Adrenal gland (tissue), 9 donors: ENCODE measurements at regions not wholly inside any gene's neighbourhood (a gene's known extent, or its start where the extent isn't known, plus 50 kb on each side); places are given as distances from the start of the nearest gene placed in this dataset.

Experiments
- DNase-seq, 7 donors: peaks; one replicate each; pipeline ENCODE4 v3.0.0-alpha.2; 2019 to 2020
- H3K27ac ChIP-seq, 5 donors: fragments of 200-600 bp; sonication (generic) in 4 of 5; 1 replicate in 3 of 5; 2 replicates in 2 of 5; pipeline versions ENCODE4 v1.5.1 to v1.8.0; 2016 to 2020; ENCODE audit warnings: mild to moderate bottlenecking in 1 of 5
- H3K27me3 ChIP-seq: fragments of 200-600 bp; 2 replicates; pipeline ENCODE4 v1.8.0; 2021
- H3K36me3 ChIP-seq, 2 donors: fragments of 200-600 bp; replicated peaks in 1 of 2; 1 replicate in 1 of 2; 2 replicates in 1 of 2; pipeline versions ENCODE4 v1.5.1 to v1.8.0; 2018 to 2022
- H3K4me1 ChIP-seq, 2 donors: fragments of 200-600 bp; replicated peaks in 1 of 2; 1 replicate in 1 of 2; 2 replicates in 1 of 2; pipeline versions ENCODE4 v1.5.1 to v1.8.0; 2018 to 2021
- H3K4me3 ChIP-seq, 4 donors: fragments of 200-600 bp; sonication (generic) in 3 of 4; one replicate each; pipeline ENCODE4 v1.5.1; 2016 to 2018
- H3K9me3 ChIP-seq, 3 donors: fragments of 200-600 bp; sonication (generic) in 1 of 3; replicated peaks in 1 of 3; 1 replicate in 2 of 3; 2 replicates in 1 of 3; pipeline versions ENCODE4 v1.5.1 to v1.8.0; 2016 to 2021
- CTCF ChIP-seq, 6 experiments: fragments of 450-650 bp in 4 of 6; fragments of 200-600 bp in 2 of 6; sonication (generic) in 1 of 6; IDR thresholded peaks; 1 replicate in 5 of 6; 2 replicates in 1 of 6; pipeline versions ENCODE4 v1.5.1 to v1.8.0; 2016 to 2021; ENCODE audit warnings: antibody characterized with exemption in 6 of 6, mild to moderate bottlenecking in 2 of 6, moderate library complexity in 1 of 6
- POLR2A ChIP-seq, 2 donors: fragments of 450-650 bp; IDR thresholded peaks; one replicate each; pipeline ENCODE4 v1.6.1; 2017; ENCODE audit warnings: antibody characterized with exemption in 2 of 2, mild to moderate bottlenecking in 2 of 2, moderate library complexity in 1 of 2
- WGBS, 4 donors: extraction: QIAGEN DNeasy Blood & Tissue Kit in 2 of 4; methylation state at CpG; one replicate each; pipeline versions ENCODE4 v1.1.5 to v1.1.7; 2013 to 2017; 5-methylcytosine and 5-hydroxymethylcytosine counted together
- intact Hi-C, 2 donors: fragments of 100-400 bp; cut with DNase I; formaldehyde crosslinking; loops; one replicate each; pipeline versions ENCODE4 v1.14.1 to v1.15.0; 2022 to 2023
- donor health status: healthy with polysubstance abuse.
- donor health status: Bipolar disorder and iron deficiency.
- donor health status: DM: yes; HTN: yes; CAD: no.
- donor health status: DM: no; HTN: no; CAD: no.
- donor health status: DM: no; HTN: no; CAD: no.

GRCh38 chr12:92226961-92227360, 81.3 kb upstream of the BTG1 start:
- intact Hi-C loops, result no loop called here
- WGBS, 4 donors, result 63 to 77% (median 68%) methylated on average over 3 of the region's 3 CpGs
- Histone ChIP-seq H3K4me1 (peaks cover 0 to 6% of the 10 kb centered on the region in 2 donors), H3K4me3 (no peak overlapping the region), H3K36me3 (no peaks in the 10 kb centered on the region), H3K27ac (no peak overlapping the region), H3K9me3 (no peaks in the 10 kb centered on the region), H3K27me3 (no peaks in the 10 kb centered on the region)
- TF ChIP-seq POLR2A (IDR thresholded peaks at IDR 0.05) (no peak), CTCF (IDR thresholded peaks at IDR 0.05) (no peak)
- DNase-seq, result no peak

- no peak for DNase-seq
- Histone ChIP-seq H3K27ac (no peak overlapping the region), H3K36me3 (no peaks in the 10 kb centered on the region), H3K4me3 (no peak overlapping the region), H3K9me3 (no peaks in the 10 kb centered on the region), H3K4me1 (peaks cover 0 to 6% of the 10 kb centered on the region in 2 donors), H3K27me3 (no peaks in the 10 kb centered on the region)
- 50 to 56% (median 54%) methylated on average over 4 of the region's 4 CpGs for WGBS, 4 donors
- intact Hi-C loops, result no loop called here
- TF ChIP-seq CTCF (IDR thresholded peaks at IDR 0.05) (no peak), POLR2A (IDR thresholded peaks at IDR 0.05) (no peak)
Observed at GRCh38 chr12:92226071-92226661, 80.5 kb upstream of the BTG1 start.

DNA sequence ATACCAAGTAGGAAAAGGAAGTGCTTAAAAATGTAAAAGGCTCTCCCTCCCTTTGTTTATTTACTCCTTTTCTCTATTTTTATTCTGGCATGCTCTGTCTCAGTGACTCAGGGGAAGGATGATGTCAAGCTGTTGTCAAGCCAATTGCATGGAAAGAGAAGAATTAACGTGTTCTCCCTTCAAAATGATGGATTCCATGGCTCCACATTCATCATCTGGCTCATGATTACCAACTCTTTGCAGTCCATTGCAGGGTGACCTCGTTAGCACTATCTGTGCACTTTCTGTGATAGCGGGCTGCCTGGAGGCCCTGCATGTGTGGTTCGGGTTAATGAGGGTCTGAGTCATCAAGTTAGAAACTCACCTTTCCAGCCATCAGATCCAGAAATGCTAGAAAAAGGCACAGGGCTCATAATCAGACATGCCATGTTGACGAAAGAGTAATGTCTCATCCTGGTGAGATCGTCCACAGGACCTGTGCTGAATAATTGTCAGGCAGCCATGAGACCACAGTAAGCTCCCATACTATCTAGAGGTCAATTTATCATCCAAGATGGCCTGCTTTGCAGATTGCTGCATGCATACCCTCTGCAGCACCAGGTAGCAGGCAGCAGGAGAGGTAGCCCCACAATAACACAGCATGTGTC, 79.2 kb upstream of the BTG1 start:
- no peaks in the 10 kb centered on the region for H3K36me3 ChIP-seq
- no peaks in the 10 kb centered on the region for H3K9me3 ChIP-seq
- DNase-seq, result peak in 3 of 7 donors; percentile 12 to 60 (median 29)
- 53 to 59% (median 55%) methylated on average over 6 of the region's 6 CpGs for WGBS, 4 donors
- H3K27me3 ChIP-seq, result no peaks in the 10 kb centered on the region
- no peak overlapping the region for H3K4me3 ChIP-seq
- no peak overlapping the region for H3K27ac ChIP-seq
- peaks cover 0 to 6% of the 10 kb centered on the region in 2 donors for H3K4me1 ChIP-seq
- intact Hi-C loops, result no loop called here
- TF ChIP-seq POLR2A (IDR thresholded peaks at IDR 0.05) (no peak), CTCF (IDR thresholded peaks at IDR 0.05) (no peak)

DNA sequence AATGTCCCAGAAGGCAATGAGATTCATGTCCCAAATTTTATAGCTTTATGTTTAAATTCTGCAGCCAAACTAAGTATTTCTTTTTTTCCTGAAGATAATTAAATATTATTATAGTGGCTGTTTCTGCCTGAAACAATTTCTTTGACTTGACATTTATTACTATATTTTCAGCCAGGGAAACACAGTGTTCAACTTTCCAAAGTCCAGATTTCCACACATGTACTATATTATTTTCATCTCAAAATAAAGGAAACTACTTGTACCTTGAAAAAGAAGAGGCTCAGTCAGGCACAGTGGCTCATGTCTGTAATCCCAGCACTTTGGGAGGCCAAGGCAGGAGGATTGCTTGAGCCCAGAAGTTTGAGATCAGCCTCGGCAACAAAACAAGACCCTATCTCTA, 77.8 kb upstream of the BTG1 start:
- Histone ChIP-seq H3K27ac (no peak overlapping the region), H3K27me3 (no peaks in the 10 kb centered on the region), H3K4me3 (no peak overlapping the region), H3K4me1 (peaks cover 0 to 6% of the 10 kb centered on the region in 2 donors), H3K9me3 (no peaks in the 10 kb centered on the region), H3K36me3 (no peaks in the 10 kb centered on the region)
- no peak for TF ChIP-seq POLR2A (IDR thresholded peaks at IDR 0.05)
- TF ChIP-seq CTCF (IDR thresholded peaks at IDR 0.05), result no peak
- intact Hi-C loops, result no loop called here
- WGBS, 4 donors, result 89 to 100% (median 96%) methylated on average over 1 of the region's 1 CpG
- no peak for DNase-seq
